Adrenal gland (tissue), 5 donors: ENCODE measurements at regions not wholly inside any gene's neighbourhood (a gene's known extent, or its start where the extent isn't known, plus 50 kb on each side); places are given as distances from the start of the nearest gene placed in this dataset.

ENCODE experiments used
- POLR2A ChIP-seq, 2 donors: fragments of 450-650 bp; IDR thresholded peaks; one replicate each; pipeline ENCODE4 v1.6.1; 2017; ENCODE audit warnings: antibody characterized with exemption in 2 of 2, mild to moderate bottlenecking in 2 of 2, moderate library complexity in 1 of 2
- TF ChIP-seq, protein P1 (sequence below), 6 experiments: fragments of 450-650 bp in 4 of 6; fragments of 200-600 bp in 2 of 6; sonication (generic) in 1 of 6; IDR thresholded peaks; 1 replicate in 5 of 6; 2 replicates in 1 of 6; pipeline versions ENCODE4 v1.5.1 to v1.8.0; 2016 to 2021; ENCODE audit warnings: antibody characterized with exemption in 6 of 6, mild to moderate bottlenecking in 2 of 6, moderate library complexity in 1 of 6
- donor health status: DM: no; HTN: no; CAD: no.

GRCh38 chr2:193690572-193690971 lies 1495.8 kb upstream of the TMEFF2 start:
- TF ChIP-seq, protein P1, sequence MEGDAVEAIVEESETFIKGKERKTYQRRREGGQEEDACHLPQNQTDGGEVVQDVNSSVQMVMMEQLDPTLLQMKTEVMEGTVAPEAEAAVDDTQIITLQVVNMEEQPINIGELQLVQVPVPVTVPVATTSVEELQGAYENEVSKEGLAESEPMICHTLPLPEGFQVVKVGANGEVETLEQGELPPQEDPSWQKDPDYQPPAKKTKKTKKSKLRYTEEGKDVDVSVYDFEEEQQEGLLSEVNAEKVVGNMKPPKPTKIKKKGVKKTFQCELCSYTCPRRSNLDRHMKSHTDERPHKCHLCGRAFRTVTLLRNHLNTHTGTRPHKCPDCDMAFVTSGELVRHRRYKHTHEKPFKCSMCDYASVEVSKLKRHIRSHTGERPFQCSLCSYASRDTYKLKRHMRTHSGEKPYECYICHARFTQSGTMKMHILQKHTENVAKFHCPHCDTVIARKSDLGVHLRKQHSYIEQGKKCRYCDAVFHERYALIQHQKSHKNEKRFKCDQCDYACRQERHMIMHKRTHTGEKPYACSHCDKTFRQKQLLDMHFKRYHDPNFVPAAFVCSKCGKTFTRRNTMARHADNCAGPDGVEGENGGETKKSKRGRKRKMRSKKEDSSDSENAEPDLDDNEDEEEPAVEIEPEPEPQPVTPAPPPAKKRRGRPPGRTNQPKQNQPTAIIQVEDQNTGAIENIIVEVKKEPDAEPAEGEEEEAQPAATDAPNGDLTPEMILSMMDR (IDR thresholded peaks at IDR 0.05): no peak
- TF ChIP-seq POLR2A (IDR thresholded peaks at IDR 0.05): no peak
